Ammon's horn (tissue), 1 donor: ENCODE measurements at regions not wholly inside any gene's neighbourhood (a gene's known extent, or its start where the extent isn't known, plus 50 kb on each side); places are given as distances from the start of the nearest gene placed in this dataset.
"Not testable (repeated sequence)": the region's sequence is repeated elsewhere in the genome, so short reads cannot be mapped to it uniquely, and the experiment has no call there.

Experiments
- DNase-seq: peaks from one replicate; pipeline ENCODE4 v3.0.0-alpha.2; 2016; ENCODE audit warnings: low spot score

GRCh38 chr2:67294218-67294617, 102.9 kb upstream of the ETAA1 start:
- DNase-seq = no peak

GRCh38 chr2:67295406-67295805, 101.7 kb upstream of the ETAA1 start:
- no peak for DNase-seq

DNA sequence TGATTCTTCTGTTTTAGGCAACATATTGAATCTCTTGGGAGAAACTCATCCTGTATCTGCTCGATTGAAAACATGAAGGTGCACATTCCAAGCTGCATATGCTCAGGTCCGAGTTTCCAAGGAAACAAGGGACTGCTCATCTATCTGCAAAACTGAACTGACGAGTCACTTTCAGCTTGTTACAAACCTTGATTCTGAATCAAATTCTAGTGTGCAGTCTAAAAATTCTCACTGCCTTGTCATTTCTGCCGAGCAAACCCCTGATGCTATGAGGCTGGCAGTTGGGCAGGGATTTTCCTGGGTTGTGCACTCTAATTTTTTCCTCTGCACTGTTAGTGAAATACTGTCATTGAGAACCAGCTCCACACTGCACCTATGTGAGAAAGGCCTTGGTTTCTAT, 101.3 kb upstream of the ETAA1 start:
- peak; percentile 51 for DNase-seq

- DNase-seq = no peak
These were observed 92.7 kb upstream of the ETAA1 start for GRCh38 chr2:67304300-67304890.

DNA sequence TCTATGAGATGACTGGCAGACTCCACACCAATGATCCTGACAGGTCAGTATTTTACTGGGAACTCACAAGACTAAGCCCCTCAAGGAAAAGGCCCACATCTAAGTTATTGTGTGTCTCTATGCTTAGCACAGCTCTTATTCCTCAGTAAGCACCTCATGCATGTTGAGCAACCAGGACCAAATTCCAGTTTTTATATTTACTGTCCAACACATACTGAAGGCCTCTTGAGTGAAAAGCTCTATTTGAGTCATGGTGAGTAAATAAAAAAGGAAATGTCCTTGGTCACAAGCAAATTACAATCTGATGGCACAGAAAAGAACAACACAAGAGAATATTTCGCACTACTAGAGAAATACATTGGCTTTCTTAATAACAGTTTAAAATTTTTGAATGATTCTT, 87.9 kb upstream of the ETAA1 start:
- no peak for DNase-seq

DNA sequence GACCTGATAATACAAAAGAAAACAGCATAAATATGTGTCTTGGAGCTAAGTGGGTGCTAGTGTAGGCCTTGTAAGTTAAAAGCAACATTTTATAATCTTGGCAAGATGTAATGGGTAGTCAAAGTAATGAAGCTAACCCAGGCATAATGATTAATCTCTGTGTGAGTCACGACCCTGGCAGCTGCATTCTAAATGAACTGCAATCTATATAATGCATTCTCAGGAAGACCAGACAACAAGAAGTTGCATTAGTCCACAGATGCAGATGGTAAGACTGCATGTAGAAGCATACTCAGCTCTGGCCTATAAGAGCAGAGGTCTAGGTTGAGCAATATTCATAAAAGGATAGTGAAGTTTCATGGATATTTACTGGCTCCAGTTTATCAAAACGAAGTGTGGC, 85.6 kb upstream of the ETAA1 start:
- no peak for DNase-seq

DNA sequence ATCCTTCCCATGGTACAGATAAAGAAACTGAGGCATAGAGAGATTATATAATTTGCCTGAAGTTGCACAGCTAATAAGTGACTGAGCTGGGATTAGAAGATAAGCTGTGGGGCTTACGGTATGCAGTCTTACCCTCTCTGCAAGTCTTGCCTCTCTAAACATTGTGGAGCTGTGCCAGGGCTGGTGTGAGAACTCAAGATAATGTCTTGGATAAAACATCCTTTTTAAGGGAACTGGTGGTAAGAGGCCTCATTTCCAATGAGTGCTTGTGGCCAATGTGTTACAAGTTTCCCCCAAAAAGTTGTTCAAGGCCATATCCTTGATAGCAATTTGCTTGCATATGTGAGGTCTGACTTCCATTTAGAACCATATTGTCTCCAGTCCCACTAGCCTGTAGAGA, 84.3 kb upstream of the ETAA1 start:
- DNase-seq = no peak

GRCh38 chr2:67313536-67313935, 83.6 kb upstream of the ETAA1 start:
- no peak for DNase-seq

DNA sequence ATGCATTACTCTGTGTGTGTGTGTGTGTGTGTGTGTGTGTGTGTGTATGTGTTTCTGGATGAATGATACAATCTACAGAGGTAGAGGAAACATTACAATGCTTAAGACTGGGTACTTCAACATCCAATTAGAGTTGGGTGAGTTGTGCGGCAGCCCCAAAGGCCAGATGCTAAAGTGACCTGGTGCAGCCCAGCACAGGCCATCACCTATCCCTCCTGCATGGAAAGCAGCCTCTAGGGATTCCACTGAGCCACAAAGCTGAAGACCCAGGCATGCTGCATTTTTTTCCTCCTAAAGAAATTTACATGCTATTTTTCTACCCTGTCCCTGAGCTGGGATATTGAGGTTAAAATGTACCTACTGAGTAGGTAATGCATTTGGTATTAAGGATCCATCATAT, 79.1 kb upstream of the ETAA1 start:
- no peak for DNase-seq

- no peak for DNase-seq
These were observed 78.6 kb upstream of the ETAA1 start for GRCh38 chr2:67318563-67318962.

GRCh38 chr2:67318993-67319481, 78.1 kb upstream of the ETAA1 start:
- DNase-seq = no peak

DNA sequence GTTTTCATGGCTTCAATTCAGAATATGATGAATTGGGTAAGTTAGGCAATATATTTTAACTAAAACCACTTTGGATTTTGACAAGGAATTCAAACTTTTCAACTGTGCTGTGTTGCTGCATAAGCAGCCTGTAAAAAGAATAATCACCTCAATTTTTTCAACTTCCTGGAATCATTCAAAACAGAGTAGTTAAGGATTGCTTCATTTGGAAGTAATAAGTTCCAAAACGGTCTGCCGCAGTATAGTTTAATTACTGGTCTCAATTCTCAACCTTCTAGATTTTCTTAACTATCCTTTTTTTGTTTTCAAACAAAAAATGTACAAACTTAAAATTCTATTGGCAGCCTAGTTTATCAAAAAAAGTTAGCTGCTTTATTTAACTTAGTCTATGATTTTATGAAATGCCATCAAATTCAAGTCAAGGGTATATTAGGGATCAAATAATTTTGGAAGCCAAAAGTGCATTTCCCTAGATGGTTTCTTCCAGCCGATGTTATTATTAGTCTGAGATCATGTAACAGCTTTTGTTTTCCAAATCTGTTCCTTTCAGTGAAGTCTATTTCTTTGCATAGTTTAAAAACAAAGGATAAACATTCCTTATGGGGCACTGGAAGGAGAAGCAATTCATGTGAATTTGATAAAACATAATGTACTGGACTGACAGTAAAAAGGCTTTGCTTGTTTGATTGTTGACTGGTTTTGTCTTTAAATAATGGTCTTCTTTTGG, 76.1 kb upstream of the ETAA1 start:
- no peak for DNase-seq

DNA sequence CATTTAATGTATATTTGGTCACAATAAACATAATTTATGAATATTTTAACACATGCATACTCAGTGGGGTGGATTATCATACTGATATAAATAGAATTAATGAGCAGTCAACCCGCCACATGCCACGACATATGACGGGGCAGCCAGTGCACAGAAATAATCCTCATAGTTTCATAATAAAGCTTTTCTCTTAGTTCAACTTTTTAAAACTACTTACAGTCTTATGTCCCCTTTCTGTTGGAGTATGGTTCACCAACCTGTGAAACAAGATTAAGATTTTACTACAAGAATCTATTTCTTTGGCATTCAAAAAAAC, 75.6 kb upstream of the ETAA1 start:
- DNase-seq = no peak

- DNase-seq = peak; percentile 43
These were observed 74.7 kb upstream of the ETAA1 start for GRCh38 chr2:67322353-67323001.

GRCh38 chr2:67323209-67323991, 73.7 kb upstream of the ETAA1 start:
- no peak for DNase-seq

DNA sequence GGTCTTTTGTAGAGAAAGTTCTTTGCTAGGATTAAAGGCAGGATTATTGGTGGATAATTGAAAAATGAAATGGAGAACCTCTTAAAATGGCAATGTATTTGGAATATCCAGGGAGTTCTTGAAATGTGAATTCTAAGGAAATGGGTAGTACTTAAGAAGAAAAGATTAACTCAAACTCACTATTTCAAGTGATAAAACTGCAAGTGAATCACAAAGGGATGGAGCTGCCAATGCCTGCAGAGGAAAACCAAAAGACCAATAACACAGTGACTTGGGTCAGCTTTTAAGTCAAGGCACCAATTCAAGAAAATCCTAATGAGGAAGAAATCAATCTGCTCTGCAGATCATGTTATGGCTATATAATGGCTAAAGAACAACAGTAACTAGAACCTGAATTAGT, 67.6 kb upstream of the ETAA1 start:
- no peak for DNase-seq

GRCh38 chr2:67329951-67330350, 67.2 kb upstream of the ETAA1 start:
- DNase-seq = no peak

GRCh38 chr2:67331419-67332086, 65.6 kb upstream of the ETAA1 start:
- DNase-seq = not testable (repeated sequence)

DNA sequence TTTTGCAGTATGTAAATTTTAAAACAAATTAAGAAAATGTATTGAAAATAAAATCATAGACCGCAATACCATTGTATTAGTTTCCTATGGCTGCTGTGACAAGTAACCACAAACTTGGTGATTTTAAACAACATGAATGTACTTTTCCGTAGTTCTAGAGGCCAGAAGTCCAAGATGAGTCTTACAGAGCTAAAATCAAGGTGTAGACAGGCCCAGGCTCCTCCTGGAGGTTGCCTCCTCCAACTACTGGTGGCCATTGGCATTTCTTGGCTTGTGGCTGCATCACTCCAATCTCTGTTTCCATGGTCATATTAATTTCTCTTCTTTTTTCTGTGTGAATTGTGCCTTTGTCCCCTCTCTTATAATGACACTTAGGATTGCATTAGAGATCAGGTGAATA, 59.2 kb upstream of the ETAA1 start:
- no peak for DNase-seq

GRCh38 chr2:67338601-67339233, 58.4 kb upstream of the ETAA1 start:
- DNase-seq = no peak

DNA sequence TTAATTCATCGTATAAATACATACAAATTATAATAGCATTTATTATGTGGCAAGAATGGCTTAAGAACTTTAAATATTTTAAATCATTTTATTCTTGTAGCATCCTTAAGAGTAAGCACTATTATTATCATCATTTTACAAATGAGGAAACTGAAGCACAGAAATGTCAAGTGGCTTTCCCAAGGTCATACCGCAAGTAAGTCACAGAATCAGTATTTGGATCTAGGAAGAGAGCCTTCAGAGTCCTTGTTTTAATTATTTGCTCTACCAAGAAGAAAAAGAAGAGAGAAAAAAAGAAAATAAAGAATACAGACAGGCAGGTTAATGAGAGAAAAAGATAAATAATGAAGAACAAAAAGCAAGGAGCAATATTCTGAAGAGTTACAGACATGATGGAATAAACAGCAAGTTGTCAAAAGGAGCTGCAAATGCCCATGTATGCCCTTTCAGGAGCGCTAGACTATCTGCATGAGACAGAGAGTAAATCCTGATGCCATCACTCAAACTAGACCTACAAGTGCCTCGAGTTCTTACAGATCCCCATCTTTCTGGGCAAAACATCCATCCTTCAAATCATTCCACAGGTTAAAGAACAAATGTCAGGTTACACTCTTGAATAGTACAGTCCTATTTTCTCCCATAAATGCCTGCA, 57.8 kb upstream of the ETAA1 start:
- DNase-seq = no peak
